CMK (cell line): ENCODE measurements at regions not wholly inside any gene's neighbourhood (a gene's known extent, or its start where the extent isn't known, plus 50 kb on each side); places are given as distances from the start of the nearest gene placed in this dataset.

Experiments used
- DNase-seq: peaks from one replicate; pipeline ENCODE4 v3.0.0-alpha.2; 2010; ENCODE audit warnings: low read depth

DNA sequence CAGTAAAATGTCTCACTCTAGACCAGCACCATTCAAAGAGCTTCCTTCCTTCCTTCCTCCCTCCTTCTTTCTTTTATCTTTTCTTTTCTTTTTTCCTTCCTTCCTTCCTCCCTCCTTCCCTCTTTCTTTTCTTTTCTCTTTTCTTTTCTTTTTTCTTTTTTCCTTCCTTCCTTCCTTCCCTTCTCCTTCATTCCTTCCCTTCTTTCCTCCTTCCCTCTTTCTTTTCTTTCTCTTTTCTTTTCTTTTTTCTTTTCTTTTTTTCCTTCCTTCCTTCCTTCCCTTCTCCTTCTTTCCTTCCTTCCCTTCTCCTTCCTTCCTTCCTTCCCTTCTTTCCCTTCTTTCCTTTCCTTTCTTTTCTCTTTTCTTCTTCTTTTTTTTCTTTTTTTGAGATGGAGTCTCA is 985.1 kb downstream of the DSC3 start:
- DNase-seq = no peak

DNA sequence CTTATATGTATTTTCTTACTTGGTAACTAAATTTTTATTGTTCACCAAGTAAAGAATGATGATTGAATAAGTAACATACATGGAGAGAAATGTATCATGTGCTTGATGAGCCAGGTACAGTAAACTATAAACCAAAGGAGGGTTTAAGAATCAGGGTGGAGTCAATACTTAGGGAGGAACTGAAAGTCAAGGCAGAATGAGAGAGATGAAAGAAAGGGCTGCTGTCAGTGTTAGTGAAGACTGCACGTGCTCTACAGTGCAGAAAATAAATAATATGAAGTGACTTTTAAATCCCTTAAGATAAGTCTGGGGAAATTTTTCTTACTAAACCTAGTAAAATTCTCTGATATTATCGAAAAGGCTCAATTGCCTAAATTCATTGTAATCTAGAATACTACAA is 986.0 kb downstream of the DSC3 start:
- DNase-seq = no peak

DNA sequence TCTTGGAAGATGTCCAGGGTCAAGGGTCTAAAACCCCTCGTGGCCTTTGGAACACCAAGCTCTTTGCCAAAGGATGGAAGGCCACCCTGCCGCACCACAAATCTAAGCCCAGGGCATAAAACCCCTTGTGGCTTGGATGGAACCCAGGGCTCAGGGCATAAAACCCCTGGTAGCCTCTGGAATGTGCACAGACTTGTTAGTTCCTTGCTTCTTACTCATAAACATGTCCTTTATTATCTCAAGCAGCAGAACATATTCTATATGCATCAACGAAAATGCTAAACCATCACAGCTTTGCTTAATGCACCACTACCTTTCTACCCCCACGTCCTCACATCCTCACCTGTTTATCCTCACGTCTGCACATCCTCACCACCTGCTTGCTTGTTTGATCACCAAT is 998.0 kb downstream of the DSC3 start:
- no peak for DNase-seq

DNA sequence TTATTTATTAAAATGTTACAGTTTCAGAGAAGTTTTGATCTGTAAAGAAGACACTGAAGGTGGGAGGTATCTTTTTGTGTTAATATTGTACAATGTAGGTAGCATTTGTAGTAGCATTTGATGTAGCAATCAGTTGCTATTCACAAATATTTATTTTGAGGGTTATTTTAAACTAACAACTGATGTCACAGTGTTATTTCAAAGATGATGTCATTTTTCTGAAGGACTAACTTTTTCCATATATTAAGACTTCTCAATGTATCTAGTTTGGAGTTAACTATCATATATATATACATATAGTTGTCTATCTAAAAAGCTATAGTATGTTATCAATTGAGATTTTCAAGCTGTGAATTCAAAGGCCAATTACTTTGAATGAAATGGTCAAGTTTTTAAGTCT is 1003.3 kb downstream of the DSC3 start:
- DNase-seq = no peak

DNA sequence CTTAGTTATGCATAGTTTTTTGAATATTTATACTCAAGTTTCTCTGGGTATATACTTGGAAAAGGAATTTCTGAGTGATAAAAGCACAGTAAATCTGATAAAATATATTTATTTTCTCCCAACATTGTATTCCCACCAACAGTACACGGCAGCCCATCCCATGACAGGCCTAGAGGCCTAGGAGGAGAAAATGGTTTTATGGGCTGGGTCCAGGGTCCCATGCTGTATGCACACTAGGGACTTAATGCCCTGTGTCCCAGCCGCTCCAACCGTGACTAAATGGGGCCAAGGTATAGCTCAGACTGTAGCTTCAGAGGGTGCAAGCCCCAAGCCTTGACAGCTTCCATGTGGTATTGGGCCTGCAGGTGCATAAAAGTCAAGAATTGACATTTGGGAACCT is 1007.7 kb downstream of the DSC3 start:
- no peak for DNase-seq

DNA sequence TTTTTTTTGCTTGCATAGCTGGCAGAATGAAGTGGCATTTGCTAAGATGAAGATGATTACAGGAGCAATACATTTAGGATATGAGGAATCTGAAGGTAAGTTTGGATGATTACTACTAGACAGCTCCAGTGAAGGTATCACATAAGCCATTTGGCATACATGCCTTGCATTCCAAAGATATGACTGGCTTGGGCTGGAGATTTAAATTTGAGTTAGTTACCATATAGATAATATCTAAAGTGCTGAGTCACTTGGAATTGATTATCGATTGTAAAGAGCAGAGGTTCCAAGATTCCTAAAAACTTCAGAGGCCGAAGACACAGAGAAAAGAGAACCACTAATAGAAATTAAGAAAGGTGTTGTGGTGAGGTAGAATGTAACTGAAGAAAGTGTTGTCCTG is 1026.4 kb downstream of the DSC3 start:
- no peak for DNase-seq

DNA sequence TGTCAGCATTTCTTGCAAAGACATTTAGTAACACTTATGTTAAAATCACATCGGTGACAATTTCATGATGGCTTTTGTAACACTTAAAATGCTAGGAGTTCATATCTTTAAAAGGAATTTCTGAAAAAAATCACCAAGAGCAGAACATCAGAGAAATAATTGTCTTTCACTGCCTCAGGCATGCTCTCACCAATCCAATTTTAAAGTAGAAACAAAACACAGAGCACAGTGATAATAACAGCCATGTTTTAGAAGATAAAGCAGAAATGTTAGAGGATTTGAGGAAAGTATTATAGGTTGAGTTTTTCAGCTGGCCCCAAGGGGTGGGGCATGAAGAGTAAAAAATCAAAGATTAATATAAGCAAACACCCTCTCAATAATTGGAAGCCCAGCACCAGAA is 1037.6 kb downstream of the DSC3 start:
- DNase-seq = no peak

DNA sequence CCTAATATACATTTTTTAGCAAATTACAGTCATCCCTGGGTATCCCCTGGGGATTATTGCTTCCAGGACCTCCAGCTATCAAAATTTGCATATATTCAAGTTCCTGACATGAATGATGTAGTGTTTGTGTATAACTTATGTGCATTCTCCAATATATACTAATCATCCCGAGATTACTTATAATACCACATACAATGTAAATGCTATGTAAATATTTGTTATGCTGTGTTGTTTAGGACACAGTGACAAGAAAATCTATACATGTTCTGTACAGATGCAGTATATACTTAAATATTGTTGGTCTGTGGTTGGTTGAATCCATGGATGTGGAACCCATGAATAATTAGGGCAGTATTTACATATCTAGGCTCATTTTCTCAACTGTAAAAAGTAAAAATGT is 1060.3 kb downstream of the DSC3 start:
- DNase-seq = no peak

DNA sequence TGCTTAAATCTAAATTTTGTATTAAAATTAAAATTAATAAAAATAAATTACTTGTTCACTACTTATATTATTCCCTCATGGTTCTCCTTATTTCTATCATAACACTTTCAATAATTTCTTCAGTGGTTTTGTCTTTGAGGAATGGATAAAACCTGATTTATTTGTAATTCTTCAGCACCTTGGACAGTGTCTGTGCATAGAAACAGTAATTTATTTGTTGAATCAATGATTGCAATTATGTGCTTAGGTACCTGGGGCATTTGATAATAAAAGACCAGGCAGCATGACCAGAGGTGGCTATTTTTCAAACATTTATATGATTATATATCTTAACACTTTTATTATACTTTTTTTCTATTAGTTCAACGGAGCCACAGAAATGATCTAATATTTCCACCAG is 1062.7 kb downstream of the DSC3 start:
- DNase-seq = no peak

DNA sequence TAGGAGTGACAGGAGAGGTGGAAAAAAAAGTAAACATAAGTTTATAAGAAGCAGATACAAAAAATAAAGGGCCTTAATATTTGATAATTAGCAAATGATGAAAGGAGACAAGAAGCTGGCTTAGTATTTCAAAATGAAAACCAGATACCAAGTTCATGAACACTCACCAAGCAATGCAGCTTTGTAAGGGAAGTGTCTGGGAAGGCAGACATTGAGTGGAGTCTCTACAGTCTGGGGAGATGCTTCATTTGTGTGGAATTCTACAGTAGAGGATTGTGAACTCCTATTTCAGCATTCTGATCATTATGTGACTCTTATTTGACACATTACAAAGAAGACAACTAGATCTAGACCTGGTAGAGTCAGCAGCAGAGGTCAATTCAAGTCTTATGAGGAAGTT is 1072.7 kb downstream of the DSC3 start:
- DNase-seq = no peak

DNA sequence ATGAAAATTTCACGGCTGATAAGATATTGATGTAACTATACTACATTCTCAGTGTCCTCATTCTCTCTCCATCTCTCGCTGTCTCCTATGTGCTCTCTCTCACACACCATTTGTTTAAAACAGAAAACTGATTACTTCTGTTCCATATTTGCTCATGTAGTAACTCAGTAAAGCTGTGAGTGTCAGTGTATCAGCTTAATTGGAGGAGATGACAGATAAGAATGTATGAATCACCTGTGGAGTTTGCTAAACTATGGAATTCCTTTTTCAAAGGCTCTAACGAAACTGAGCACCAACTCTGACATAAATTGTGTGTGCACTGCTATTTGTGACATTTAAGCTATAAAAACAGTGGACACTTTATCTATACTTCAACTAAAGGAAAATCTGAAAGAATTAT is 1080.0 kb downstream of the DSC3 start:
- no peak for DNase-seq

DNA sequence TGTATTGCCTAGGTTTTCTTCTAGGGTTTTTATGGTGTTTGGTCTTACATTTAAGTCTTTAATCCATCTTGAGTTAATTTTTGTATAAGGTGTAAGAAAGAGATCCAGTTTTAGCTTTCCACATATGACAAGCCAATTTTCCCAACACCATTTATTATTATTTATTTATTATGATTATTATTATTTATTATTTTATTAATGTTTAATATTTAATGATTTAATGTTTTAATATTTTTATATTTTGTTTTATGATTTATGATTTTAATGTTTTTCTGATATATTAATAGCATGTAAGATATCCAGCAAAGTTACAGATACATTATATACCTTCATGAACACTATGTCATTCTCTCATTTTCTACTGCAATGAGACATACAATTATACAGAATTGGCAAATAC is 1082.0 kb downstream of the DSC3 start:
- no peak for DNase-seq

DNA sequence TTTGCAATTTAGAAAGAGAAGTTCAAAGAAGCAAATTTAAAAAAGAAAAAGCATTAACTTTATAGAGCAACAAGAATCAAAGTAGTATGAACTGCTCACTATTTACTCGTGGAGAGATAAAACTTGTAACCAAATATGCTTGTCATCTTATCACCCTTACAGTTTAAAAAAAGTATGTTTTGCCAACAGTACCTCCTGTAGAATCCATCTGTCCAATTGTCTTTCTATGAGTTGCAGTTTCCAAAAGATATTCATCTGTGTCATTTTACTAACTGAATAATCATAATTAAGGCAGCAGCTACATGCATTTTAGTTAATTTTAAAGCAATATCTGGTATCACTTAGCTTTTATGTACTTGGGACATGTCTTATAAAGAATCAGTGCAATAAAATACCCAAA is 1112.3 kb downstream of the DSC3 start:
- no peak for DNase-seq

DNA sequence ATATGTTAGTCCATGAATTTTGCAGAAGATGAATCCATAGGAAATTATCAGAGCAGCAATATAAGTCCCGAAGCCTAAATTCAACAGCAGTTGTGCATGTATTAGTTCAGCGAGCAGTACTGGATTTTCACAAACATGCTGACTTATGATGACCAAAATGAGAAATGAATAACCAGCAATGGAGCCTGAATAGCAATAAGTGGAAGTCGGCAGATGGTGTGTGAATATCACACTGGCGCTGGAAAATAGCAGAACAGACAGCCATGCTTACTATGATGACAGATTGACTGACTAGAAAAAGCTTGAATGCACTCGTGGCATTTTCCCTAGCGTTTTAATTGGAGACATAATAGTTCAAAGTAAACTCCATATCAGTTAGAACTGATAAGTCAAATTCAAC is 1114.5 kb downstream of the DSC3 start:
- no peak for DNase-seq

DNA sequence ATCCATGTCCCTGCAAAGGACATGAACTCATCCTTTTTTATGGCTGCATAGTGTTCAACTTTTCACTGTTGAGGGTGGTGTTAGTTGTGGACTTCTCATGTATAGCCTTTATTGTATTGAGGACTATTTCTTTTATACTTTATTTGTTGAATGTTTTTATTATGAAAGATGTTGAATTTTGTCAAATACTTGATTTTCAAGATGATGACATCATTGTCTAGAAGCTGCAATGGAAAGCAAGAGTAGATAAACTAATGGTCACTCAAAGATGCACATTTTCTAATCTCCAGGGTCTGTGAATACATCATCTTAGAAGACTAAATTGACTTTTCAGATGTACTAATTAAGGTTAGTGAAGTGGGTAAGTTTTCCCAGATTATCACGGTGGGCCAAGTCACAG is 1117.0 kb downstream of the DSC3 start:
- no peak for DNase-seq

DNA sequence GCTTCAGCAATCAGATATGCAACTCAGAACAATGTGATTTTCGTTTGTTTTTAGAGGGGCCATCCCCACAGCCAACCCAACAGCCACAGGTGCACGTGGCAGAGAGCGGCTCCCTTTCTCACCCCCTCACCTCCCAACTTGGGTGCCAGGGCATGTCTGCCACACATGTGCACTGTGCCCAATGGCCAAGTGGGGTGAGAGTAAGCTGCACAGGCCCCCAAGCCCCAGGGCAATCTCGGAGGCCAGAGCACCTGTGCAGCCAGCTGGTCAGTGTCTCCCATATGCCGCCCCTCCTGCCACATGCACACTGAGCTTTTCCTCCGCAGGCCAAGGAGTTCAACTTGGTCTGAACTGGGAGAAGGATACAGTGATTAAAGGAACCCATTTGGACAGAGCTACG is 1130.2 kb downstream of the DSC3 start:
- DNase-seq = no peak

DNA sequence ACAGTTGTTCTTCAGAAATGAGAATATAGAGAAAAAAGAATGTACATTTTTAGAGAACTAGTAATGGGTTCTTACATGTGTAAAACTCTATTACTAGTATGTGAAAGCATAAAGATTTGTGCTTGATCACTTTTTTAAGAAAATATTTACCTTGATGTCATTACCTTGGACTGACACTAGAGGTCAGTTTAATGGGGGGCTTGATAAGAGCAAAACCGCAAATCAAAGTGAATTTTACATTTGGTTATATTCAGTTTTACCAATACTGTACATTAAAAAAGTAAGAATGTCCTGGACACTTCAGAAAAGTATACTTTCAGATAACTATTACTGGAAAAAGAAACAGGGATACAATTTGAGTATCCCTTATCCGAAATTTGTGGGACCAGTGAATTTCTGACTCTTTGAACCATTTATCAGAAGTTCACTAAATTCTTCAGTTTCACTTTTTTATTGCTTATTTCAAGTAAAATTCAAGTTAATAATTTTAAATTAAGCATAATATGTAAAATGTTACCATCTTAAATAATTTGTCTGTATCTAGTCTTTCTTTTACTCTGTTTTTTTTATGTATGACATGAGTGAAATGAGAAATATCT is 1149.5 kb downstream of the DSC3 start:
- DNase-seq = no peak

DNA sequence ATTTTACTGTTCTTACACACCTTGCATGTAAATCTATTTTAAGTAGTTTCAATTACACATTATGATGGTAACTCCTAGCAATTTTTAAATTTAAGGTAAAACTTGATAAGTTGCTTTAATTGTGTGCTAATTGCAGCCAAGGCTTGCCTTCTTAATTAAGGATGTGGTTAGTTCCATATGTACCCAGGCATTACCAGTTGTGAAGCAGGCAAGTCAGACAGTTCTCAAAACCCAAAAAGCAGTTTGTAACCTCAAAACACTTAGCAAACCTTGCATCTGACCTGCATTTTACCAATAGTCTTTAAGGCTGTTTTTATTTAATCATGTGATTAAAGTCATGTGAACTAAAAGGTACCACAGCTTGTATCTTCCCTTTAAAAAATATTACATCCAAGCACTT is 1159.4 kb downstream of the DSC3 start:
- DNase-seq = no peak

DNA sequence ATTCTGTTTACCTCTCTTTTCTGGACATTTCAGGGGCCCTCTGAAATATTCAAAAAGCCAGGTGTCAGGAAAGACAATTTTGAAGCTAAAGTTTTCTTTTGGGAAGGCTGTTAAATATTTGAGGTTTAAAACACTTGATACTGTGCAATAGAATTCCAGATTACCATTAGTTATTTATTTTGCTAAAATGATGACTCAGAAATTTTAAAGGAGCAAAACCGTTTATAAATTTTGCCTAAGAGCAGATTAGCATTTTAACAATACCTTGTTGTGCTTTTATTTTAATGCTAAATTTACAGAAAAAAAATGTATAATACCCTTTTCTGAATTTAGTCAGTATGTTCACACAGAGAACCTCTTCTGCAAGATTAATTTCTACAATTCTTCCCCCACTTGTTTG is 1159.9 kb downstream of the DSC3 start:
- no peak for DNase-seq

DNA sequence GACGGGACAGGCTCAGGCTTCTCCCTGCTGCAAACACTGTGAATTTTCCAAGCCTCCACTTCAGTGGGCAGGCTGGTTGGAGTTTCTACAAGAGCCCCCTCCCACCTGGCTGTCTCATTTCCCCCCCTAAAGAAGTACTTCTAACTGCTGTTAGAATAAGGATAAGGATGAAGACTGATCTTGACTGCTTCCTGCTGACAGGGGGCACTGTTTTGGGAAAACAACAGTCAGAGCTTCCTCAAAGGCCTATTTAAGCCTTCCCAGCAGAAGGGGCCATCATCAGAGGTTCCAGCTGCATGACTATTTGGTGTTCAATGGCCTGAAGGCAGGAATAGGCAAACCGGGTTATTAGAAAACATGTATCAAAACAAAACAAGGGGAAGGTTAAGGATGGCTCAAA is 1162.8 kb downstream of the DSC3 start:
- DNase-seq = no peak

DNA sequence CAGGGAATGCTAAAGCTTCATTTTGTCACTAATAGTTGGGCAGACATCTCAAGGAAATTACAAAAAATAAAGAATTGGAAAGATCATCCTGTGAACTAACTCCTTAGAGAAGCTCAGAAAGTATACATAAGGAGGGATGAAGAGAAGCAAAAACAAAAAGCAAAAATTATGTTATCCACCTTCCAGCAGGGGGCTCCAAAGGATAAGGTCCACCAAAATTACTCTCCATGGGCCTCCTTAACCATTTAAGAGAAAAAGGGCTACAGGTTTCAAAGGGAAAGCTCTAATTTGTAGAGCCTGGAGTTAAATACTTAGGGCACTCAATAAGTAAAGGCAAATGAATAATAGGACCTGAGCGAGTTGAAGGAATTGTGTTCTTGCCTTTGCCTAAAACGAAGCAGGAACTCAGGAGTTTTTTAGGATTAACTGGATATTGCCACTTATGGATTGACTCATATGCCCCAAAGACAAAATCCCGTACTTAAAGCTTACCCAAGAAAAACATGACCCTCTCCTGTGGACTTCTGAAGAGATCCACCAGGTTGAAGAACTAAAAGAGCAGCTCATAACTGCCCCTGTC is 1167.9 kb downstream of the DSC3 start:
- DNase-seq = peak; percentile 31

DNA sequence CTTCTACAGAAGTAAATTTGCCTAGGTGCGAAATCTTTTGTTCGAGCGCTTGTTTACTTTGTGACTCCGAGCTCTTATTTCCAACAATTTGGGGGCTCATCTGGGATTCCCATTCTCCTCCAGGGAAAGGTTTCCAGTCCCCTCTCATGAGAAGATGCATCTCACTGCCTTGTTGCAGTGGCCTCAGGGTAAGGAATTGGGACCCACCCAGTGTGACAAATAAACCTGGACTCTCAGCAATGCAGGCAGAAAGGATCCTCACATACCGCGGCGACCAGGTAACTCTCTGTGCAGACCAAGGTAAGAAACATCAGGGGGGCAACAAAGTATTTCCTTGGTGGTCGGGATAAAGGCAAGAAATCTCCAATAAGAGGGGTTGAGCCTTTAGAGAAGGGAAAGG is 1169.3 kb downstream of the DSC3 start:
- DNase-seq = no peak

DNA sequence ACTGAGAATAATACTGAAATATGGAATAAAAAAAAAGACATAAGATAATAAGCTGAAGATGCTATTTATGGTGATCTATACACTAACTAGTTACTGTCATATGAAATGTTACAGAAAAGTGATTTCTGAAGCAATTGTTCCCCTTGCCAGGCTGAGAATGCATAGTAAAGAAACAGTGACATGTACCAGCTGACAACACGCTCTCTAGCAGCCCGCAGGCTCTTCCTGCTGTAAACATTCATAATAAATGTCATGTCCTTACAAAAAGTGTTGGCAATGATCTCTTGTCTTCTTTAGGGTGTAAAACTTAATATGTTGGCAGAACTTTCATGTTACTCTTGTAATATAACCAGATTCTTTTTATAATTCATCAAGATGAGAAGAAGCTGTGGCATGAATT is 1171.3 kb downstream of the DSC3 start:
- DNase-seq = no peak

DNA sequence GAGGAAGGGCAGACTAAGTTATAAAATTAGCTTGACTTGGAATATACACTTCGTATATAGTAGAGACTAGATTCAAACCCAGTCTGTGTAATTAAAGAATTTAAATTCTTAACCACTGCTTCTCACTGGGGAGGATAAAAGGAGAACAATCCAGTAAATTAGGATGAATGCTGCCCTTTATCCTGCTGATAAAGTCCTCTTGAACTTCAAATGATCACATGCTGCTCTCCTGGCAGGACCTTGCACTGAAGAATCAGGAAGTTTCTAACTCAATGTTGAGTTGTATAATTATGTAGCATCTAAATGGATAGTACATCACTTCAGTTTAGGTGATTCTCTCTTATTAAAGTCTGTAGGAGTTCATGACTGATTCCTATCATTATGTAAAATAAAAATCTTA is 1179.7 kb downstream of the DSC3 start:
- no peak for DNase-seq

DNA sequence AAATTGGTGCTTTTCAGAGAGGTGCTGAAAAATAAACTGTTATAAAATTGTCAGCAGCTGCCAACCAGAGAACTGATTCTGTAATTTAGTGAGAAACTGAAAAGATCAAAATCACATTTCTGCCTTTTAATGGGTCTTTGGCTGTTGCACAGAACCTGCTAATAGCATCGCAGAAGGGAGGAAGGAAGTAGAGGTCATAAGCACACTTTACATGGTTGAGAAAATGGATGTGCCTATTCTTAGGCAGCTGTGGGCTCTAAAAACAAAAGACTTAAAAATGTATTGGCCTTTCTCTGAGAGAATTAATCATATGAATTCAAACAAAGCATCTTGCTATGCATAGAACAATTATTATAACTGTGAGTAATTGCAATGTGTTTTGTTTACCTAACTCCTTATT is 1186.9 kb downstream of the DSC3 start:
- no peak for DNase-seq
